Astrocyte (in vitro differentiated cells and primary cell): ENCODE measurements at regions not wholly inside any gene's neighbourhood (a gene's known extent, or its start where the extent isn't known, plus 50 kb on each side); places are given as distances from the start of the nearest gene placed in this dataset.

ENCODE experiments used
- DNase-seq: peaks from one replicate; pipeline ENCODE4 v3.0.0-alpha.2; 2010; ENCODE audit warnings: low read depth
- FAIRE-seq: peaks from 2 replicates; lab custom pipeline; 2011; peaks lifted over from hg19 to GRCh38; lab: Jason Lieb, UNC
- H2AFZ ChIP-seq: 2 replicates; pipeline ENCODE4 v1.6.0; 2012; ENCODE audit warnings: low read depth, low read length, inconsistent platforms
- H3K27ac ChIP-seq: 2 replicates; pipeline ENCODE4 v1.5.1; 2011; ENCODE audit warnings: low read depth, low read length, inconsistent platforms
- H3K27me3 ChIP-seq: 2 replicates; pipeline ENCODE4 v1.6.0; 2011; ENCODE audit warnings: low read length, inconsistent platforms; ENCODE audit not compliant: insufficient read depth
- H3K36me3 ChIP-seq: 2 replicates; pipeline ENCODE4 v1.5.1; 2011; ENCODE audit warnings: low read length, inconsistent platforms; ENCODE audit not compliant: insufficient read depth
- H3K4me1 ChIP-seq: 2 replicates; pipeline ENCODE4 v1.5.1; 2011; ENCODE audit warnings: low read length, inconsistent platforms; ENCODE audit not compliant: insufficient read depth
- H3K4me2 ChIP-seq: 2 replicates; pipeline ENCODE4 v1.6.0; 2012; ENCODE audit warnings: low read length, inconsistent platforms
- H3K4me3 ChIP-seq: 2 replicates; pipeline ENCODE4 v1.5.1; 2011; ENCODE audit warnings: low read depth, mild to moderate bottlenecking, low read length, inconsistent platforms; ENCODE audit not compliant: insufficient read depth
- H3K79me2 ChIP-seq: 2 replicates; pipeline ENCODE4 v1.6.0; 2012; ENCODE audit warnings: mild to moderate bottlenecking, low read length, inconsistent platforms; ENCODE audit not compliant: insufficient read depth
- H3K9ac ChIP-seq: 2 replicates; pipeline ENCODE4 v1.6.0; 2012; ENCODE audit warnings: mild to moderate bottlenecking, low read length, inconsistent platforms
- H3K9me3 ChIP-seq: 2 replicates; pipeline ENCODE4 v1.5.1; 2012; ENCODE audit warnings: low read depth, mild to moderate bottlenecking, low read length, inconsistent platforms; ENCODE audit not compliant: insufficient read depth
- H4K20me1 ChIP-seq: 2 replicates; pipeline ENCODE4 v1.6.0; 2012; ENCODE audit warnings: low read length, inconsistent platforms; ENCODE audit not compliant: insufficient read depth
- H3K27ac Mint-ChIP-seq: one replicate; pipeline ENCODE4 v1.8.0; 2021; ENCODE audit warnings: mild to moderate bottlenecking, mixed read lengths; ENCODE audit not compliant: unreplicated experiment
- H3K27me3 Mint-ChIP-seq: one replicate; pipeline ENCODE4 v1.8.0; 2021; ENCODE audit warnings: low read depth, mixed read lengths; ENCODE audit not compliant: unreplicated experiment
- H3K36me3 Mint-ChIP-seq: one replicate; pipeline ENCODE4 v1.8.0; 2021; ENCODE audit warnings: low read depth, mixed read lengths; ENCODE audit not compliant: unreplicated experiment
- H3K4me1 Mint-ChIP-seq: one replicate; pipeline ENCODE4 v1.8.0; 2021; ENCODE audit warnings: low read depth, mixed read lengths; ENCODE audit not compliant: unreplicated experiment
- H3K4me3 Mint-ChIP-seq: one replicate; pipeline ENCODE4 v1.8.0; 2021; ENCODE audit warnings: mild to moderate bottlenecking, moderate library complexity, mixed read lengths; ENCODE audit not compliant: unreplicated experiment
- H3K9me3 Mint-ChIP-seq: one replicate; pipeline ENCODE4 v1.8.0; 2021; ENCODE audit warnings: mild to moderate bottlenecking, mixed read lengths; ENCODE audit not compliant: unreplicated experiment
- CTCF ChIP-seq: IDR thresholded peaks from 2 replicates; pipeline ENCODE4 v1.5.1; 2011; ENCODE audit warnings: low read depth, mild to moderate bottlenecking, inconsistent platforms, low read length, moderate library complexity; ENCODE audit not compliant: insufficient read depth
- EZH2 ChIP-seq: IDR thresholded peaks from 2 replicates; pipeline ENCODE4 v1.6.1; 2012; ENCODE audit warnings: mild to moderate bottlenecking, low read length, inconsistent platforms; ENCODE audit not compliant: insufficient read depth

GRCh38 chr7:22884911-22885788 is 62.5 kb upstream of the TOMM7 start:
- Mint-ChIP-seq H3K9me3 (peaks cover 4% of the 10 kb centered on the region), H3K4me1 (peaks cover 10% of the 10 kb centered on the region), H3K27ac (no peak overlapping the region), H3K36me3 (peaks cover 8% of the 10 kb centered on the region), H3K27me3 (peaks cover 2% of the 10 kb centered on the region), H3K4me3 (no peak overlapping the region)
- no peaks in the 10 kb centered on the region for H4K20me1 ChIP-seq
- H3K9me3 ChIP-seq = no peaks in the 10 kb centered on the region
- no peak overlapping the region for H3K27ac ChIP-seq
- DNase-seq (no peak), FAIRE-seq (no peak)
- no peak overlapping the region for H2AFZ ChIP-seq
- no peak overlapping the region for H3K4me3 ChIP-seq
- TF ChIP-seq CTCF (no peak), EZH2 (no peak)
- H3K27me3 ChIP-seq = no peaks in the 10 kb centered on the region
- H3K4me1 ChIP-seq = no peaks in the 10 kb centered on the region
- no peaks in the 10 kb centered on the region for H3K79me2 ChIP-seq
- H3K36me3 ChIP-seq = no peaks in the 10 kb centered on the region
- no peak overlapping the region for H3K4me2 ChIP-seq
- no peak overlapping the region for H3K9ac ChIP-seq

GRCh38 chr7:22882106-22882505 is 59.5 kb upstream of the TOMM7 start:
- H3K4me2 ChIP-seq = no peak overlapping the region
- H2AFZ ChIP-seq = no peak overlapping the region
- H3K4me1 ChIP-seq = no peaks in the 10 kb centered on the region
- H3K4me1 Mint-ChIP-seq = peaks cover 10% of the 10 kb centered on the region
- no peak for TF ChIP-seq EZH2
- TF ChIP-seq CTCF = no peak
- peaks cover 13% of the 10 kb centered on the region for H3K36me3 Mint-ChIP-seq
- no peaks in the 10 kb centered on the region for H3K9me3 ChIP-seq
- peaks cover 4% of the 10 kb centered on the region for H3K9me3 Mint-ChIP-seq
- no peaks in the 10 kb centered on the region for H3K27me3 Mint-ChIP-seq
- no peak overlapping the region for H3K27ac ChIP-seq
- H3K27ac Mint-ChIP-seq = no peak overlapping the region
- FAIRE-seq (no peak), DNase-seq (no peak)
- H4K20me1 ChIP-seq = no peaks in the 10 kb centered on the region
- no peak overlapping the region for H3K4me3 ChIP-seq
- H3K27me3 ChIP-seq = no peaks in the 10 kb centered on the region
- no peak overlapping the region for H3K4me3 Mint-ChIP-seq
- H3K36me3 ChIP-seq = no peaks in the 10 kb centered on the region
- no peak overlapping the region for H3K9ac ChIP-seq
- no peaks in the 10 kb centered on the region for H3K79me2 ChIP-seq

GRCh38 chr7:22879709-22880306 is 57.2 kb upstream of the TOMM7 start:
- FAIRE-seq = no peak
- H3K4me1 ChIP-seq = no peaks in the 10 kb centered on the region
- no peaks in the 10 kb centered on the region for H3K27me3 ChIP-seq
- Mint-ChIP-seq H3K4me3 (no peak overlapping the region), H3K4me1 (no peaks in the 10 kb centered on the region), H3K27ac (no peak overlapping the region), H3K27me3 (peaks cover 3% of the 10 kb centered on the region), H3K36me3 (peaks cover 13% of the 10 kb centered on the region), H3K9me3 (peaks cover 4% of the 10 kb centered on the region)
- TF ChIP-seq EZH2 (no peak), CTCF (no peak)
- H2AFZ ChIP-seq = no peak overlapping the region
- DNase-seq = no peak
- no peaks in the 10 kb centered on the region for H3K9me3 ChIP-seq
- H3K4me3 ChIP-seq = no peak overlapping the region
- H3K27ac ChIP-seq = no peak overlapping the region
- no peaks in the 10 kb centered on the region for H4K20me1 ChIP-seq
- no peak overlapping the region for H3K9ac ChIP-seq
- H3K36me3 ChIP-seq = no peaks in the 10 kb centered on the region
- H3K4me2 ChIP-seq = no peak overlapping the region
- H3K79me2 ChIP-seq = no peaks in the 10 kb centered on the region
